OCI-LY1 (cell line): ENCODE measurements at regions not wholly inside any gene's neighbourhood (a gene's known extent, or its start where the extent isn't known, plus 50 kb on each side); places are given as distances from the start of the nearest gene placed in this dataset.
A peak's percentile ranks its signal among the peaks of the same experiment; 100 is the strongest.

ENCODE experiments used
- H2AFZ ChIP-seq: fragments of 200-600 bp; sonication (generic), shearing (Covaris generic); 2 replicates; pipeline ENCODE4 v1.6.0; 2014; ENCODE audit warnings: antibody characterized with exemption, mild to moderate bottlenecking, low read length
- H3F3A ChIP-seq: fragments of 200-600 bp; sonication (generic), shearing (Covaris generic); 2 replicates; pipeline ENCODE4 v1.6.0; 2014; ENCODE audit warnings: mild to moderate bottlenecking, antibody characterized with exemption, low read length, moderate library complexity; ENCODE audit not compliant: insufficient read depth
- H3K27ac ChIP-seq: fragments of 200-600 bp; sonication (generic); 2 replicates; pipeline ENCODE4 v1.5.1; 2014; ENCODE audit warnings: low read length, mixed run types, mild to moderate bottlenecking, low read depth; ENCODE audit not compliant: poor library complexity, severe bottlenecking
- H3K27me3 ChIP-seq: fragments of 200-600 bp; sonication (generic); 2 replicates; pipeline ENCODE4 v1.6.0; 2014; ENCODE audit warnings: antibody characterized with exemption, mild to moderate bottlenecking, low read length, moderate library complexity; ENCODE audit not compliant: insufficient read depth
- H3K36me3 ChIP-seq: fragments of 200-600 bp; sonication (generic); 2 replicates; pipeline ENCODE4 v1.6.1; 2014; ENCODE audit warnings: mild to moderate bottlenecking, antibody characterized with exemption, low read length, moderate library complexity, mixed read lengths; ENCODE audit not compliant: insufficient read depth
- H3K4me1 ChIP-seq: fragments of 200-600 bp; sonication (generic); 2 replicates; pipeline ENCODE4 v1.5.1; 2014; ENCODE audit warnings: mild to moderate bottlenecking, low read length, moderate library complexity; ENCODE audit not compliant: insufficient read depth, severe bottlenecking
- H3K4me2 ChIP-seq: fragments of 200-600 bp; sonication (generic), shearing (Covaris generic); 2 replicates; pipeline ENCODE4 v1.6.1; 2014; ENCODE audit warnings: low read length
- H3K4me3 ChIP-seq: fragments of 200-600 bp; sonication (generic); 2 replicates; pipeline ENCODE4 v1.5.1; 2014; ENCODE audit warnings: low read length, low read depth, mild to moderate bottlenecking, mixed read lengths; ENCODE audit not compliant: poor library complexity, severe bottlenecking
- H3K79me2 ChIP-seq: fragments of 200-600 bp; shearing (Covaris generic); 2 replicates; pipeline ENCODE4 v1.6.1; 2016; ENCODE audit warnings: mixed run types, low read length, mixed read lengths; ENCODE audit not compliant: insufficient read depth
- H3K9ac ChIP-seq: fragments of 200-600 bp; sonication (generic), shearing (Covaris generic); 2 replicates; pipeline ENCODE4 v1.6.1; 2014; ENCODE audit warnings: mild to moderate bottlenecking, low read length, mixed read lengths
- H3K9me2 ChIP-seq: fragments of 200-600 bp; sonication (generic), shearing (Covaris generic); 2 replicates; pipeline ENCODE4 v1.6.1; 2014; ENCODE audit warnings: low read depth, mild to moderate bottlenecking, low read length, mixed read lengths
- H3K9me3 ChIP-seq: fragments of 200-600 bp; shearing (Covaris generic); 2 replicates; pipeline ENCODE4 v1.6.1; 2014; ENCODE audit warnings: low read length, mixed read lengths
- H4K20me1 ChIP-seq: fragments of 200-600 bp; sonication (generic), shearing (Covaris generic); 2 replicates; pipeline ENCODE4 v1.6.0; 2016; ENCODE audit warnings: mild to moderate bottlenecking, low read length; ENCODE audit not compliant: insufficient read depth
- CTCF ChIP-seq: fragments of 200-600 bp; sonication (generic), shearing (Covaris generic); IDR thresholded peaks from 2 replicates; pipeline ENCODE4 v1.5.1; 2017; ENCODE audit warnings: mild to moderate bottlenecking, antibody characterized with exemption, low read length, moderate library complexity, mixed read lengths
- EZH2 ChIP-seq: fragments of 200-600 bp; sonication (generic), shearing (Covaris generic); IDR thresholded peaks from 2 replicates; pipeline ENCODE4 v1.8.0; 2017; ENCODE audit warnings: borderline replicate concordance, mixed run types, mild to moderate bottlenecking, antibody characterized with exemption, low read length, moderate library complexity, mixed read lengths

GRCh38 chr12:11500188-11500860 lies 105.0 kb upstream of the PRB2 start:
- TF ChIP-seq EZH2 (no peak), CTCF (no peak)
- H3F3A ChIP-seq, result no peaks in the 10 kb centered on the region
- no peaks in the 10 kb centered on the region for H4K20me1 ChIP-seq
- H3K4me3 ChIP-seq, result peak overlapping the region; percentile 28
- H3K79me2 ChIP-seq, result no peaks in the 10 kb centered on the region
- H3K36me3 ChIP-seq, result no peaks in the 10 kb centered on the region
- no peaks in the 10 kb centered on the region for H3K27me3 ChIP-seq
- no peaks in the 10 kb centered on the region for H3K9me2 ChIP-seq
- no peaks in the 10 kb centered on the region for H3K9me3 ChIP-seq
- H3K9ac ChIP-seq, result no peak overlapping the region
- peak overlapping the region; percentile 50 for H3K4me2 ChIP-seq
- H2AFZ ChIP-seq, result no peak overlapping the region
- peaks cover 26% of the 10 kb centered on the region for H3K4me1 ChIP-seq
- no peak overlapping the region for H3K27ac ChIP-seq

- no peaks in the 10 kb centered on the region for H3F3A ChIP-seq
- no peak overlapping the region for H3K4me3 ChIP-seq
- no peaks in the 10 kb centered on the region for H4K20me1 ChIP-seq
- H3K79me2 ChIP-seq, result no peaks in the 10 kb centered on the region
- no peak overlapping the region for H3K27ac ChIP-seq
- H3K36me3 ChIP-seq, result no peaks in the 10 kb centered on the region
- no peak overlapping the region for H3K9ac ChIP-seq
- H3K4me2 ChIP-seq, result no peak overlapping the region
- no peaks in the 10 kb centered on the region for H3K9me3 ChIP-seq
- H3K27me3 ChIP-seq, result no peaks in the 10 kb centered on the region
- no peak overlapping the region for H2AFZ ChIP-seq
- no peaks in the 10 kb centered on the region for H3K9me2 ChIP-seq
- peaks cover 26% of the 10 kb centered on the region for H3K4me1 ChIP-seq
- TF ChIP-seq EZH2 (no peak), CTCF (no peak)
Measured at GRCh38 chr12:11500861-11501230, 105.5 kb upstream of the PRB2 start.

- Histone ChIP-seq H3K4me2 (no peak overlapping the region), H3K9me2 (no peaks in the 10 kb centered on the region), H2AFZ (no peak overlapping the region), H3K27me3 (no peaks in the 10 kb centered on the region), H3K4me1 (peaks cover 13% of the 10 kb centered on the region), H3K36me3 (no peaks in the 10 kb centered on the region), H3F3A (no peaks in the 10 kb centered on the region), H3K9ac (no peak overlapping the region), H4K20me1 (no peaks in the 10 kb centered on the region), H3K27ac (no peak overlapping the region), H3K4me3 (no peak overlapping the region), H3K9me3 (no peaks in the 10 kb centered on the region), H3K79me2 (no peaks in the 10 kb centered on the region)
- TF ChIP-seq CTCF (no peak), EZH2 (no peak)
Measured at GRCh38 chr12:11508699-11509098, 113.3 kb upstream of the PRB2 start.
